IMR-90 (cell line): ENCODE measurements at regions not wholly inside any gene's neighbourhood (a gene's known extent, or its start where the extent isn't known, plus 50 kb on each side); places are given as distances from the start of the nearest gene placed in this dataset.

Experiments
- ATAC-seq: fragments of 200-7000 bp; cut with Tn5 transposase; 2 replicates; pipeline ENCODE4 v1.9.1; 2020; ENCODE audit warnings: low read depth, mild to moderate bottlenecking, moderate library complexity
- BruUV-seq: library from RNA; stranded (reverse); fragments of 400-500 nt; replicated peaks from 2 replicates; lab custom pipeline; 2021; lab: Mats Ljungman, UMichigan
- CTCF ChIA-PET: fragments of 300-600 bp; formaldehyde crosslinking; extraction: SDS; loops from one replicate; lab custom pipeline; 2021; ENCODE audit warnings: antibody characterized with exemption; lab: Yijun Ruan, JAX
- POLR2A ChIA-PET: fragments of 300-600 bp; sonication (Branson Sonifier 250); formaldehyde crosslinking; loops from one replicate; lab custom pipeline; 2022; ENCODE audit warnings: antibody characterized with exemption; ENCODE audit not compliant: unreplicated experiment; lab: Charles Lee
- DNase-seq: peaks from one replicate; pipeline ENCODE4 v3.0.0; 2013
- H2AFZ ChIP-seq: replicated peaks from 2 replicates; pipeline ENCODE3; 2013; ENCODE audit warnings: low read length, mild to moderate bottlenecking; ENCODE audit not compliant: poor library complexity
- H2AK5ac ChIP-seq: 2 replicates; pipeline ENCODE4 v1.6.1; 2013; ENCODE audit warnings: low read depth, low read length, inconsistent platforms
- H2AK9ac ChIP-seq: replicated peaks from 2 replicates; pipeline ENCODE3; 2013; ENCODE audit warnings: mild to moderate bottlenecking, low read depth, low read length, moderate library complexity; ENCODE audit not compliant: poor library complexity
- H2BK120ac ChIP-seq: 2 replicates; pipeline ENCODE4 v1.6.1; 2013; ENCODE audit warnings: low read depth, low read length, inconsistent platforms
- H2BK15ac ChIP-seq: 3 replicates; pipeline ENCODE4 v1.6.1; 2013; ENCODE audit warnings: low read depth, low read length, inconsistent platforms
- H2BK20ac ChIP-seq: 2 replicates; pipeline ENCODE4 v1.6.1; 2013; ENCODE audit warnings: low read depth, mild to moderate bottlenecking, inconsistent platforms, low read length, moderate library complexity
- H2BK5ac ChIP-seq: 2 replicates; pipeline ENCODE4 v1.6.1; 2013; ENCODE audit warnings: mild to moderate bottlenecking, low read depth, low read length, inconsistent platforms; ENCODE audit not compliant: poor library complexity, severe bottlenecking
- H3K14ac ChIP-seq: replicated peaks from 2 replicates; pipeline ENCODE4 v1.6.1; 2013; ENCODE audit warnings: low read depth, low read length, inconsistent platforms
- H3K18ac ChIP-seq: 2 replicates; pipeline ENCODE4 v1.6.1; 2013; ENCODE audit warnings: low read depth, low read length, control low read depth
- H3K23ac ChIP-seq: 2 replicates; pipeline ENCODE4 v1.6.1; 2013; ENCODE audit warnings: low read depth, low read length, inconsistent platforms
- H3K27ac ChIP-seq: 2 replicates; pipeline ENCODE4 v1.5.1; 2013; ENCODE audit warnings: mild to moderate bottlenecking, control low read depth, low read length; ENCODE audit not compliant: insufficient read depth
- H3K27me3 ChIP-seq: 2 replicates; pipeline ENCODE4 v1.6.1; 2013; ENCODE audit warnings: low read length; ENCODE audit not compliant: control insufficient read depth, insufficient read depth
- H3K36me3 ChIP-seq: 2 replicates; pipeline ENCODE4 v1.6.1; 2013; ENCODE audit warnings: low read length, mixed read lengths; ENCODE audit not compliant: control insufficient read depth, insufficient read depth
- H3K4ac ChIP-seq: 2 replicates; pipeline ENCODE4 v1.6.1; 2013; ENCODE audit warnings: low read depth, low read length, inconsistent platforms
- H3K4me1 ChIP-seq: 2 replicates; pipeline ENCODE4 v1.6.1; 2013; ENCODE audit warnings: low read length, mixed read lengths; ENCODE audit not compliant: control insufficient read depth, insufficient read depth
- H3K4me2 ChIP-seq: 2 replicates; pipeline ENCODE4 v1.6.1; 2013; ENCODE audit warnings: low read depth, mild to moderate bottlenecking, control low read depth, low read length, moderate library complexity
- H3K4me3 ChIP-seq: 2 replicates; pipeline ENCODE4 v1.5.1; 2013; ENCODE audit warnings: low read depth, mild to moderate bottlenecking, control low read depth, low read length, moderate library complexity; ENCODE audit not compliant: insufficient read depth
- H3K56ac ChIP-seq: 2 replicates; pipeline ENCODE4 v1.6.1; 2013; ENCODE audit warnings: low read length, inconsistent platforms; ENCODE audit not compliant: insufficient read depth; ENCODE audit errors: extremely low read depth
- H3K79me1 ChIP-seq, 2 experiments: 2 replicates each; pipeline ENCODE4 v1.6.1; 2013; ENCODE audit warnings: low read length in 2 of 2, inconsistent platforms in 1 of 2, low read depth in 1 of 2
- H3K9ac ChIP-seq: 2 replicates; pipeline ENCODE4 v1.6.1; 2013; ENCODE audit warnings: low read depth, low read length, control low read depth
- H3K9me1 ChIP-seq: 2 replicates; pipeline ENCODE4 v1.6.1; 2013; ENCODE audit warnings: low read length, inconsistent platforms; ENCODE audit not compliant: insufficient read depth
- H3K9me3 ChIP-seq: 2 replicates; pipeline ENCODE4 v1.6.1; 2013; ENCODE audit warnings: low read length; ENCODE audit not compliant: control insufficient read depth, insufficient read depth
- H4K20me1 ChIP-seq: 2 replicates; pipeline ENCODE4 v1.6.1; 2013; ENCODE audit warnings: low read length, inconsistent platforms; ENCODE audit not compliant: insufficient read depth
- H4K5ac ChIP-seq: 2 replicates; pipeline ENCODE4 v1.6.1; 2013; ENCODE audit warnings: mild to moderate bottlenecking, low read depth, low read length, control low read depth
- H4K8ac ChIP-seq, 2 experiments: 2 replicates each; pipeline ENCODE4 v1.6.1; 2013; ENCODE audit warnings: low read depth in 2 of 2, low read length in 2 of 2, control low read depth in 1 of 2, inconsistent platforms in 1 of 2
- H4K91ac ChIP-seq: 2 replicates; pipeline ENCODE4 v1.6.1; 2013; ENCODE audit warnings: low read depth, low read length, inconsistent platforms; ENCODE audit not compliant: insufficient read depth
- BHLHE40 ChIP-seq: fragments of 150-350 bp; IDR thresholded peaks from 2 replicates; pipeline ENCODE4 v1.6.1; 2016; ENCODE audit warnings: mild to moderate bottlenecking, low read depth, low read length
- CEBPB ChIP-seq: IDR thresholded peaks from 2 replicates; pipeline ENCODE4 v1.6.1; 2012; ENCODE audit warnings: low read depth, low read length, improper control_type of control experiment
- CHD1 ChIP-seq: IDR thresholded peaks from 2 replicates; pipeline ENCODE4 v1.6.1; 2012; ENCODE audit warnings: low read depth, low read length, improper control_type of control experiment
- FOS ChIP-seq: fragments of 150-350 bp; IDR thresholded peaks from 2 replicates; pipeline ENCODE4 v1.6.1; 2016; ENCODE audit warnings: low read depth, low read length
- MAFK ChIP-seq: IDR thresholded peaks from 2 replicates; pipeline ENCODE4 v1.6.1; 2012; ENCODE audit warnings: low read depth, low read length, improper control_type of control experiment
- MAZ ChIP-seq: IDR thresholded peaks from 2 replicates; pipeline ENCODE4 v1.6.1; 2012; ENCODE audit warnings: low read depth, mild to moderate bottlenecking, low read length, improper control_type of control experiment, moderate library complexity, borderline replicate concordance
- MXI1 ChIP-seq: IDR thresholded peaks from 2 replicates; pipeline ENCODE4 v1.6.1; 2012; ENCODE audit warnings: low read depth, mild to moderate bottlenecking, low read length, moderate library complexity, borderline replicate concordance
- NFE2L2 ChIP-seq: fragments of 150-350 bp; IDR thresholded peaks from 2 replicates; pipeline ENCODE4 v1.6.1; 2016; ENCODE audit warnings: low read depth, mild to moderate bottlenecking, low read length
- POLR2A ChIP-seq: IDR thresholded peaks from 2 replicates; pipeline ENCODE4 v1.6.1; 2012; ENCODE audit warnings: mild to moderate bottlenecking, low read depth, low read length
- RAD21 ChIP-seq: IDR thresholded peaks from 2 replicates; pipeline ENCODE4 v1.6.1; 2012; ENCODE audit warnings: low read length, improper control_type of control experiment
- RFX5 ChIP-seq: IDR thresholded peaks from 2 replicates; pipeline ENCODE4 v1.8.0; 2012; ENCODE audit warnings: low read depth, mild to moderate bottlenecking, low read length, moderate library complexity
- WGBS, 2 experiments: methylation state at CpG; one replicate each; pipeline versions ENCODE4 v1.1.5 to v1.1.7; 2013; ENCODE audit warnings: missing lambda C conversion rate in 2 of 2; ENCODE audit not compliant: insufficient read length in 1 of 2; ENCODE audit errors: extremely low coverage in 2 of 2; 5-methylcytosine and 5-hydroxymethylcytosine counted together
- dilution Hi-C: fragments of 300-500 bp; cut with HindIII; formaldehyde crosslinking; loops from one replicate; pipeline ENCODE4 v1.14.3; 2018; ENCODE audit warnings: low sequenced_read_pairs; ENCODE audit not compliant: unreplicated experiment
- in situ Hi-C: fragments of 300-500 bp; cut with MboI; formaldehyde crosslinking; loops from 3 replicates; pipeline ENCODE4 v1.14.3; 2019; ENCODE audit warnings: low sequenced_read_pairs, inconsistent platforms, mixed read lengths
- intact Hi-C: fragments of 100-400 bp; cut with micrococcal nuclease; formaldehyde crosslinking; loops from 2 replicates; pipeline ENCODE4 v1.10.0; 2022

DNA sequence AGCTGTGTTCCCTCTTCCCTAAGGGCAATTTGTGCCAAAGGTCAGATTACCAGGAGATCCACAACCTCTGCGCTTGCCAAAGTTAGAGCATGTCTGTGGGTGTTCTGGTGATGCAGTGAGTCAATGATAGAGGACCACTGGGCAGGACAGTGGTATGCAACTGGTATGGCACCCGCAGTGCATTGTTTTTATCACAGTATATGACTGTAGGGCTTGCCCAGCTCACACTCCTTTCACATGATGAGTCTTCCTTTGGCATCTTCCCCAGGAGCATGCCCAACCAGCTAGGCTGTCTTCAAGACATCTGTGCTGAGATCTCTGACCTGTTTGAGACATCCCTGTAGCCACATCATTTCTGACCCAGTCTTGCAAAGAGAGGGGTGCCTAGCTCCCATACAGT is 1650.0 kb upstream of the CDH6 start:
- ATAC-seq (no peak), DNase-seq (no peak)
- H2BK120ac ChIP-seq, result no peak overlapping the region
- no peak overlapping the region for H3K4me2 ChIP-seq
- H4K8ac ChIP-seq, result no peak overlapping the region
- H3K18ac ChIP-seq, result no peak overlapping the region
- ChIA-PET POLR2A (no interaction called here), CTCF (no interaction called here)
- no peak overlapping the region for H3K9ac ChIP-seq
- no TSS peak for BruUV-seq
- dilution Hi-C loops, result no loop called here
- no peak for TF ChIP-seq MAZ
- no peak for TF ChIP-seq RAD21
- no peak for TF ChIP-seq RFX5
- no peak for TF ChIP-seq NFE2L2
- no peak for TF ChIP-seq POLR2A
- TF ChIP-seq CHD1, result no peak
- TF ChIP-seq FOS, result no peak
- TF ChIP-seq MAFK, result no peak
- TF ChIP-seq CEBPB, result no peak
- TF ChIP-seq BHLHE40, result no peak
- no peak for TF ChIP-seq MXI1
- H3K27ac ChIP-seq, result no peak overlapping the region
- H3K23ac ChIP-seq, result no peak overlapping the region
- no peak overlapping the region for H4K5ac ChIP-seq
- H3K36me3 ChIP-seq, result no peaks in the 10 kb centered on the region
- H3K27me3 ChIP-seq, result no peaks in the 10 kb centered on the region
- no peaks in the 10 kb centered on the region for H3K9me1 ChIP-seq
- H2BK5ac ChIP-seq, result no peak overlapping the region
- no peak overlapping the region for H3K14ac ChIP-seq
- no peak overlapping the region for H2AFZ ChIP-seq
- H3K4me3 ChIP-seq, result no peak overlapping the region
- peaks cover 13% of the 10 kb centered on the region for H3K9me3 ChIP-seq
- H2AK5ac ChIP-seq, result no peak overlapping the region
- WGBS, 2 experiments, result no CpG with 5 or more reads among the region's 2 CpGs
- H4K20me1 ChIP-seq, result no peaks in the 10 kb centered on the region
- in situ Hi-C loops, result no loop called here
- H3K4me1 ChIP-seq, result no peaks in the 10 kb centered on the region
- H2BK15ac ChIP-seq, result no peak overlapping the region
- H2BK20ac ChIP-seq, result no peak overlapping the region
- H3K4ac ChIP-seq, result no peak overlapping the region
- no peak overlapping the region for H4K91ac ChIP-seq
- H2AK9ac ChIP-seq, result no peak overlapping the region
- intact Hi-C loops, result no loop called here
- no peaks in the 10 kb centered on the region for H3K79me1 ChIP-seq
- H3K56ac ChIP-seq, result no peak overlapping the region
